RKO (cell line): ENCODE measurements at regions not wholly inside any gene's neighbourhood (a gene's known extent, or its start where the extent isn't known, plus 50 kb on each side); places are given as distances from the start of the nearest gene placed in this dataset.
A peak's percentile ranks its signal among the peaks of the same experiment; 100 is the strongest.
"Not testable (repeated sequence)": the region's sequence is repeated elsewhere in the genome, so short reads cannot be mapped to it uniquely, and the experiment has no call there.

Source experiments
- DNase-seq: peaks from one replicate; pipeline ENCODE4 v3.0.0-alpha.2; 2016; ENCODE audit warnings: low spot score

- DNase-seq: no peak
These were observed 319.2 kb upstream of the CHORDC1 start for GRCh38 chr11:90542092-90542491.

- no peak for DNase-seq
These were observed 313.5 kb upstream of the CHORDC1 start for GRCh38 chr11:90536301-90536700.

GRCh38 chr11:90532125-90532524, 309.3 kb upstream of the CHORDC1 start:
- DNase-seq: no peak

- no peak for DNase-seq
These were observed 308.2 kb upstream of the CHORDC1 start for GRCh38 chr11:90531001-90531400.

- DNase-seq: no peak
These were observed 303.1 kb upstream of the CHORDC1 start for GRCh38 chr11:90525962-90526361.

GRCh38 chr11:90512846-90513245, 290.0 kb upstream of the CHORDC1 start:
- DNase-seq: no peak

GRCh38 chr11:90510839-90511238, 288.0 kb upstream of the CHORDC1 start:
- DNase-seq: no peak

- no peak for DNase-seq
These were observed 278.2 kb upstream of the CHORDC1 start for GRCh38 chr11:90500922-90501568.

GRCh38 chr11:90496722-90497121, 273.9 kb upstream of the CHORDC1 start:
- DNase-seq: no peak

- peak; percentile 11 for DNase-seq
These were observed 270.5 kb upstream of the CHORDC1 start for GRCh38 chr11:90493379-90493778.

- no peak for DNase-seq
These were observed 268.6 kb upstream of the CHORDC1 start for GRCh38 chr11:90491466-90491865.

- peak; percentile 86 for DNase-seq
These were observed 253.7 kb upstream of the CHORDC1 start for GRCh38 chr11:90476442-90477007.

- no peak for DNase-seq
These were observed 246.1 kb upstream of the CHORDC1 start for GRCh38 chr11:90468923-90469322.

- no peak for DNase-seq
These were observed 242.7 kb upstream of the CHORDC1 start for GRCh38 chr11:90465553-90465952.

GRCh38 chr11:90455347-90455920, 232.6 kb upstream of the CHORDC1 start:
- not testable (repeated sequence) for DNase-seq

- DNase-seq: no peak
These were observed 230.7 kb upstream of the CHORDC1 start for GRCh38 chr11:90453525-90453924.

GRCh38 chr11:90449606-90450005, 226.8 kb upstream of the CHORDC1 start:
- no peak for DNase-seq

- no peak for DNase-seq
These were observed 225.4 kb upstream of the CHORDC1 start for GRCh38 chr11:90448256-90448655.

- no peak for DNase-seq
These were observed 224.8 kb upstream of the CHORDC1 start for GRCh38 chr11:90447618-90448017.

GRCh38 chr11:90446207-90446606, 223.4 kb upstream of the CHORDC1 start:
- no peak for DNase-seq

- DNase-seq: no peak
These were observed 215.2 kb upstream of the CHORDC1 start for GRCh38 chr11:90438069-90438468.

GRCh38 chr11:90434858-90435257, 212.0 kb upstream of the CHORDC1 start:
- peak; percentile 22 for DNase-seq

GRCh38 chr11:90428836-90429235, 206.0 kb upstream of the CHORDC1 start:
- no peak for DNase-seq

- no peak for DNase-seq
These were observed 203.6 kb upstream of the CHORDC1 start for GRCh38 chr11:90426442-90426841.
